Inflammatory macrophage treated with lipopolysaccharide for 4 hours (primary cell): ENCODE measurements at regions not wholly inside any gene's neighbourhood (a gene's known extent, or its start where the extent isn't known, plus 50 kb on each side); places are given as distances from the start of the nearest gene placed in this dataset.
"Not testable (repeated sequence)": the region's sequence is repeated elsewhere in the genome, so short reads cannot be mapped to it uniquely, and the experiment has no call there.

Experiments
- DNase-seq: peaks from one replicate; pipeline ENCODE4 v3.0.0-alpha.2; 2020

- no peak for DNase-seq
Observed at GRCh38 chr13:26484196-26484595, 73.3 kb upstream of the WASF3 start.

- no peak for DNase-seq
Observed at GRCh38 chr13:26485288-26485687, 72.2 kb upstream of the WASF3 start.

GRCh38 chr13:26485786-26486185, 71.7 kb upstream of the WASF3 start:
- DNase-seq: no peak

- no peak for DNase-seq
Observed at GRCh38 chr13:26486550-26486949, 70.9 kb upstream of the WASF3 start.

- DNase-seq: no peak
Observed at GRCh38 chr13:26487781-26488180, 69.7 kb upstream of the WASF3 start.

- no peak for DNase-seq
Observed at GRCh38 chr13:26488236-26489003, 69.1 kb upstream of the WASF3 start.

- DNase-seq: not testable (repeated sequence)
Observed at GRCh38 chr13:26492301-26492700, 65.2 kb upstream of the WASF3 start.

GRCh38 chr13:26494571-26495195, 62.8 kb upstream of the WASF3 start:
- no peak for DNase-seq

GRCh38 chr13:26495750-26496149, 61.7 kb upstream of the WASF3 start:
- no peak for DNase-seq

- no peak for DNase-seq
Observed at GRCh38 chr13:26497968-26498511, 59.4 kb upstream of the WASF3 start.

- no peak for DNase-seq
Observed at GRCh38 chr13:26498656-26499601, 58.6 kb upstream of the WASF3 start.

GRCh38 chr13:26500618-26501320, 56.7 kb upstream of the WASF3 start:
- DNase-seq: no peak

GRCh38 chr13:26501641-26502040, 55.8 kb upstream of the WASF3 start:
- no peak for DNase-seq

GRCh38 chr13:26502826-26503225, 54.7 kb upstream of the WASF3 start:
- no peak for DNase-seq

GRCh38 chr13:26503826-26504594, 53.5 kb upstream of the WASF3 start:
- DNase-seq: no peak
